ENCODE measurements at regions not wholly inside any gene's neighbourhood (a gene's known extent, or its start where the extent isn't known, plus 50 kb on each side); places are given as distances from the start of the nearest gene placed in this dataset.

- no peak overlapping the region for H3K9ac ChIP-seq (ENCODE audit: low read depth, low read length)
- TF ChIP-seq NFE2L2 (IDR thresholded peaks at IDR 0.05; ENCODE audit: low read depth, low read length) (no peak), POLR2A (IDR thresholded peaks at IDR 0.05; ENCODE audit: low read depth, low read length) (no peak), FOS (IDR thresholded peaks at IDR 0.05; ENCODE audit: low read depth, low read length) (no peak), MAFK (IDR thresholded peaks at IDR 0.05; ENCODE audit: low read depth, low read length) (no peak), CHD1 (IDR thresholded peaks at IDR 0.05; ENCODE audit: low read depth, low read length) (no peak), RFX5 (IDR thresholded peaks at IDR 0.05; ENCODE audit: low read depth, low read length) (no peak), BHLHE40 (IDR thresholded peaks at IDR 0.05; ENCODE audit: low read depth, low read length) (no peak), RCOR1 (IDR thresholded peaks at IDR 0.05; ENCODE audit: insufficient replicate concordance, low read length) (no peak), ELK1 (IDR thresholded peaks at IDR 0.05; ENCODE audit: borderline replicate concordance, low read depth, low read length) (no peak), USF2 (IDR thresholded peaks at IDR 0.05; ENCODE audit: low read depth, low read length) (no peak)
- TF ChIP-seq, protein P1, sequence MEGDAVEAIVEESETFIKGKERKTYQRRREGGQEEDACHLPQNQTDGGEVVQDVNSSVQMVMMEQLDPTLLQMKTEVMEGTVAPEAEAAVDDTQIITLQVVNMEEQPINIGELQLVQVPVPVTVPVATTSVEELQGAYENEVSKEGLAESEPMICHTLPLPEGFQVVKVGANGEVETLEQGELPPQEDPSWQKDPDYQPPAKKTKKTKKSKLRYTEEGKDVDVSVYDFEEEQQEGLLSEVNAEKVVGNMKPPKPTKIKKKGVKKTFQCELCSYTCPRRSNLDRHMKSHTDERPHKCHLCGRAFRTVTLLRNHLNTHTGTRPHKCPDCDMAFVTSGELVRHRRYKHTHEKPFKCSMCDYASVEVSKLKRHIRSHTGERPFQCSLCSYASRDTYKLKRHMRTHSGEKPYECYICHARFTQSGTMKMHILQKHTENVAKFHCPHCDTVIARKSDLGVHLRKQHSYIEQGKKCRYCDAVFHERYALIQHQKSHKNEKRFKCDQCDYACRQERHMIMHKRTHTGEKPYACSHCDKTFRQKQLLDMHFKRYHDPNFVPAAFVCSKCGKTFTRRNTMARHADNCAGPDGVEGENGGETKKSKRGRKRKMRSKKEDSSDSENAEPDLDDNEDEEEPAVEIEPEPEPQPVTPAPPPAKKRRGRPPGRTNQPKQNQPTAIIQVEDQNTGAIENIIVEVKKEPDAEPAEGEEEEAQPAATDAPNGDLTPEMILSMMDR (conservative IDR thresholded peaks at IDR 0.05; ENCODE audit: low read depth, low read length): no peak
- no peak overlapping the region for H2AK9ac ChIP-seq (replicated peaks; ENCODE audit: low read depth, low read length, poor library complexity)
- in situ Hi-C loops (cut with MboI; ENCODE audit: low sequenced_read_pairs): no loop called here
- no peak overlapping the region for H3K56ac ChIP-seq (ENCODE audit: extremely low read depth, insufficient read depth, low read length)
- peaks cover 2% of the 10 kb centered on the region; the same call in 1 of the 2 replicates for H3K9me3 ChIP-seq (ENCODE audit: control insufficient read depth, insufficient read depth, low read length)
- WGBS, 2 experiments (ENCODE audit: extremely low coverage in 2 of 2, insufficient read length in 1 of 2): no CpG with 5 or more reads among the region's 4 CpGs
- no peak overlapping the region for H2BK15ac ChIP-seq (ENCODE audit: low read depth, low read length)
- DNase-seq: no peak
- H3K18ac ChIP-seq (ENCODE audit: low read depth, low read length): no peak overlapping the region
- ATAC-seq (ENCODE audit: low read depth): no peak
- H3K14ac ChIP-seq (replicated peaks; ENCODE audit: low read depth, low read length): peak overlapping the region; percentile 40; the same call in 1 of the 2 replicates
- dilution Hi-C loops (cut with HindIII; ENCODE audit: low sequenced_read_pairs, unreplicated experiment): no loop called here
- H3K4me3 ChIP-seq (ENCODE audit: insufficient read depth, low read depth, low read length): no peak overlapping the region
- ChIA-PET POLR2A (ENCODE audit: unreplicated experiment) (no interaction called here), CTCF (interaction anchor here (1.2 kb wide), 1 partner anchor 15 kb away, joined by 3 read pairs; no protein-coding TSS in a partner anchor)
- no peak overlapping the region for H3K27ac ChIP-seq (ENCODE audit: insufficient read depth, low read length)
- H3K27me3 ChIP-seq (ENCODE audit: control insufficient read depth, insufficient read depth, low read length): no peaks in the 10 kb centered on the region; the same call in 1 of the 2 replicates
- no peaks in the 10 kb centered on the region for H3K36me3 ChIP-seq (ENCODE audit: control insufficient read depth, insufficient read depth, low read length)
- H3K4ac ChIP-seq (ENCODE audit: low read depth, low read length): peak overlapping the region; percentile 8; the same call in 1 of the 2 replicates
- H4K20me1 ChIP-seq (ENCODE audit: insufficient read depth, low read length): no peaks in the 10 kb centered on the region
- peak overlapping the region; percentile 16; the same call in 1 of the 2 replicates for H2BK20ac ChIP-seq (ENCODE audit: low read depth, low read length)
- H2BK5ac ChIP-seq (ENCODE audit: low read depth, low read length, poor library complexity, severe bottlenecking): no peak overlapping the region
- H3K4me1 ChIP-seq (ENCODE audit: control insufficient read depth, insufficient read depth, low read length): peaks cover 13% of the 10 kb centered on the region
- no peak overlapping the region; the same call in 1 of the 2 replicates for H2AK5ac ChIP-seq (ENCODE audit: low read depth, low read length)
- no peak overlapping the region for H3K4me2 ChIP-seq (ENCODE audit: low read depth, low read length)
- H2AFZ ChIP-seq (replicated peaks; ENCODE audit: low read length, poor library complexity): no peak overlapping the region
- H3K23ac ChIP-seq (ENCODE audit: low read depth, low read length): peak overlapping the region; percentile 1; the same call in 1 of the 2 replicates
- H4K91ac ChIP-seq (ENCODE audit: insufficient read depth, low read depth, low read length): 0 out of 2 replicates have a peak overlapping the region, but pooled peaks have one; percentile 13
- BruUV-seq (replicated peaks): no TSS peak
- H3K79me1 ChIP-seq (ENCODE audit: low read depth in 1 of 2, low read length in 2 of 2): no peaks in the 10 kb centered on the region
- H2BK120ac ChIP-seq (ENCODE audit: low read depth, low read length): no peak overlapping the region; the same call in 1 of the 2 replicates
- H3K9me1 ChIP-seq (ENCODE audit: insufficient read depth, low read length): 0 out of 2 replicates have a peak, but pooled peaks cover 4% of the 10 kb centered on the region
- no peak overlapping the region for H4K8ac ChIP-seq (ENCODE audit: low read depth in 2 of 2, low read length in 2 of 2)
- intact Hi-C loops (cut with micrococcal nuclease): no loop called here
- H4K5ac ChIP-seq (ENCODE audit: low read depth, low read length): no peak overlapping the region
These were observed 58.3 kb downstream of the TMEM174 start for GRCh38 chr5:73231246-73231778.

All from IMR-90 (cell line).